Kidney (tissue), 13 donors: ENCODE measurements at regions not wholly inside any gene's neighbourhood (a gene's known extent, or its start where the extent isn't known, plus 50 kb on each side); places are given as distances from the start of the nearest gene placed in this dataset.

Source experiments
- DNase-seq, 5 donors: peaks; one replicate each; pipeline ENCODE4 v3.0.0-alpha.2; 2013 to 2020
- FAIRE-seq: peaks from 2 replicates; lab custom pipeline; 2012; peaks lifted over from hg19 to GRCh38; lab: Jason Lieb, UNC
- H3K27ac ChIP-seq, 2 donors: one replicate each; pipeline ENCODE4 v1.7.0; 2013; ENCODE audit warnings: low read depth in 2 of 2, low read length in 2 of 2, inconsistent platforms in 1 of 2
- H3K27me3 ChIP-seq: one replicate; pipeline ENCODE4 v1.7.1; 2013; ENCODE audit warnings: low read length, inconsistent platforms; ENCODE audit not compliant: control insufficient read depth, insufficient read depth
- H3K36me3 ChIP-seq, 3 donors: one replicate each; pipeline versions ENCODE4 v1.7.0 to v1.7.1; 2013; ENCODE audit warnings: low read length in 3 of 3, control low read depth in 1 of 3, inconsistent platforms in 1 of 3; ENCODE audit not compliant: insufficient read depth in 3 of 3, control insufficient read depth in 2 of 3
- H3K4me1 ChIP-seq, 3 donors: one replicate each; pipeline versions ENCODE4 v1.7.0 to v1.7.1; 2013; ENCODE audit warnings: low read length in 3 of 3, inconsistent platforms in 1 of 3, low read depth in 1 of 3; ENCODE audit not compliant: control insufficient read depth in 2 of 3, insufficient read depth in 2 of 3
- H3K4me3 ChIP-seq, 3 donors: one replicate each; pipeline versions ENCODE4 v1.7.0 to v1.8.1; 2013; ENCODE audit warnings: low read length in 3 of 3, control low read depth in 1 of 3, inconsistent platforms in 1 of 3
- H3K9ac ChIP-seq, 3 donors: one replicate each; pipeline versions ENCODE4 v1.7.0 to v1.7.1; 2013; ENCODE audit warnings: low read length in 3 of 3, control low read depth in 1 of 3, inconsistent platforms in 1 of 3
- H3K9me3 ChIP-seq, 3 donors: one replicate each; pipeline versions ENCODE4 v1.7.0 to v1.7.1; 2013; ENCODE audit warnings: low read length in 3 of 3, control low read depth in 1 of 3, inconsistent platforms in 1 of 3; ENCODE audit not compliant: control insufficient read depth in 2 of 3, insufficient read depth in 1 of 3
- intact Hi-C: fragments of 100-400 bp; cut with DNase I; formaldehyde crosslinking; loops from one replicate; pipeline ENCODE4 v1.11.1; 2022
- TF ChIP-seq, protein P1 (sequence below): IDR thresholded peaks from 3 replicates; pipeline ENCODE4 v1.5.1; 2012; ENCODE audit warnings: mild to moderate bottlenecking, moderate library complexity, borderline replicate concordance; ENCODE audit not compliant: insufficient read depth; ENCODE audit errors: extremely low read depth
- donor health status: control.
- donor health status: control.
- donor health status: control.
- donor health status: control.
- donor health status: control.
- donor health status: DM: yes; HTN: yes; CAD: no.
- donor health status: Normal renal cell carcinoma (clear cell type).

DNA sequence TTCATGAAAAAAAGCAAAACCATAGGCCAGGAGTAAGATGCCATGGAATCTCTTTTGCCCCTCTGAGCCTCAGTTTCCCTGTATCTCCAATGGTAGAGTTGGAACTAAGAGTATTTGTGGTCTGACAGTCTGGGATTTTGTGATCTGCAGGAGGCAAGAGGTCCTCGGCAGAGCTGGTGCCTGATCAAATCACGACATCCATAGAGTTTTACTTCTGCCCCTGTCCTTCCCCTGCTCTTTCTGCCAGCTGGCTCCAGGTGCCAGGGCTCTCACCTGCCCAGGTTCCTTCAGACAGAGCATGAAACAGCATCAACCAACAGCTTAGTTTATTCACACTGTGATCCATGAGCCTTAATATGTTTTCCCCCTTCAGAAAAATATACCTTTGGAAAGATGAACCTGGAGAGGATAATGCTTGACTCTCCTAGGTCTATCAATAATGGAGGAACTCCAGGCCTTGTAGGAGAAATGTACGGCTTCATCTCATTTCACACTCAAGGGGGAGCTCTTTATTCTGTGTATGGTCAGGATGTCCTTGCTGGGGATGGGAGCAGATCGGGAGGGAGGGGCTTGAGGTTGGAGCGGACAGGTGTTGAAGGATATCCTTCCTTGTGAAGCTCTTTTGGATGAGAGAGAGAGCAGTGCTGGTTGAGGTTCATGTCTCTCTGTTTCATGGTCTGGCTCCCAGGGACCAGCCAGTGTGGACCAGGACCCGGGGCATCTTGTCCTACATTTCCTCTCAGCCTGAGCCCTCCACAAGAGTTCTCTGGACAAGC lies 309.9 kb downstream of the RPLP1 start:
- H3K9ac ChIP-seq, result no peak overlapping the region
- no peaks in the 10 kb centered on the region for H3K36me3 ChIP-seq
- intact Hi-C loops, result no loop called here
- peak in 2 of 5 donors; percentile 47 to 48 for DNase-seq
- no peaks in the 10 kb centered on the region for H3K27me3 ChIP-seq
- TF ChIP-seq, protein P1, sequence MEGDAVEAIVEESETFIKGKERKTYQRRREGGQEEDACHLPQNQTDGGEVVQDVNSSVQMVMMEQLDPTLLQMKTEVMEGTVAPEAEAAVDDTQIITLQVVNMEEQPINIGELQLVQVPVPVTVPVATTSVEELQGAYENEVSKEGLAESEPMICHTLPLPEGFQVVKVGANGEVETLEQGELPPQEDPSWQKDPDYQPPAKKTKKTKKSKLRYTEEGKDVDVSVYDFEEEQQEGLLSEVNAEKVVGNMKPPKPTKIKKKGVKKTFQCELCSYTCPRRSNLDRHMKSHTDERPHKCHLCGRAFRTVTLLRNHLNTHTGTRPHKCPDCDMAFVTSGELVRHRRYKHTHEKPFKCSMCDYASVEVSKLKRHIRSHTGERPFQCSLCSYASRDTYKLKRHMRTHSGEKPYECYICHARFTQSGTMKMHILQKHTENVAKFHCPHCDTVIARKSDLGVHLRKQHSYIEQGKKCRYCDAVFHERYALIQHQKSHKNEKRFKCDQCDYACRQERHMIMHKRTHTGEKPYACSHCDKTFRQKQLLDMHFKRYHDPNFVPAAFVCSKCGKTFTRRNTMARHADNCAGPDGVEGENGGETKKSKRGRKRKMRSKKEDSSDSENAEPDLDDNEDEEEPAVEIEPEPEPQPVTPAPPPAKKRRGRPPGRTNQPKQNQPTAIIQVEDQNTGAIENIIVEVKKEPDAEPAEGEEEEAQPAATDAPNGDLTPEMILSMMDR, result no peak
- no peak overlapping the region for H3K27ac ChIP-seq
- no peaks in the 10 kb centered on the region for H3K9me3 ChIP-seq
- H3K4me3 ChIP-seq, result no peak overlapping the region
- no peak for FAIRE-seq
- H3K4me1 ChIP-seq, result no peaks in the 10 kb centered on the region

DNA sequence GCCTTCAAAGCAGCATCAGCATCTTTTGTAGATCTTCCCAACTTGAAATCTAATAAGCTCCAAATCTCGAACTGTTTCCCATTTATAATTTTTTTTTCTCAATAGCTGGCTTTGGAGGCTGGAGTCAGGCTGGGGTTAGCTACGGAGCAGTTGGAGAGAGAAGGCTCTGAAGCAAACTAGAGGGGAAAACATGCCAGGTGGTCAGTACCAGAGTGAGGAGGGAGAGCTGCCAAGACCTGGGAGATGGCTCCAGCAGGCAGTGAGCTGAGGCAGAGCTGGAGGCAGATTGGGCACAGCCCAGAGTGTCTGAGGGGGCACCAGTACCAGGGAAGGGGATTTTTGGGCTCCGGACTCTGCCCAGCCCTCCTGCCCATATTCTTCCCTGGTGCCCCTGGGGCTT lies 311.2 kb downstream of the RPLP1 start:
- FAIRE-seq (no peak), DNase-seq (no peak)
- TF ChIP-seq, protein P1, result no peak
- Histone ChIP-seq H3K36me3 (no peaks in the 10 kb centered on the region), H3K27me3 (no peaks in the 10 kb centered on the region), H3K27ac (no peak overlapping the region), H3K4me1 (no peaks in the 10 kb centered on the region), H3K4me3 (no peak overlapping the region), H3K9me3 (no peaks in the 10 kb centered on the region), H3K9ac (no peak overlapping the region)
- intact Hi-C loops, result no loop called here

DNA sequence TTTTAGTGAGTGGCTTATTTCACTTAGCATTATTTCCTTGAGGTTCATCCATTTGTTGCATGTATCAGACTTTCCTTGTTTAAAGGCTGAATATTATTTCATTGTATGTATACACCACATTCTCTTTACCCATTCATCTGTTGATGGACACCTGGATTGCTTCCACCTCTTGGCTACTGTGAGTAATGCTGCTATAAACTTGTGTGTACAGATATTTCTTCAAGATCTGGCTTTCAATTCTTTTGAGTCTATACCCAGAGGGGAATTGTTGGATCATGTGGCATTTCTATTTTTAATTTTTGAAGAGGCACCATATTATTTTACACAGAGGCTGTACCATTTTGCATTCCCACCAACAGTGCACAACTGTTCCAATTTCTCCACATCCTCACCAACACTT lies 313.5 kb downstream of the RPLP1 start:
- H3K9me3 ChIP-seq, result no peaks in the 10 kb centered on the region
- H3K27ac ChIP-seq, result no peak overlapping the region
- H3K4me3 ChIP-seq, result no peak overlapping the region
- H3K27me3 ChIP-seq, result no peaks in the 10 kb centered on the region
- DNase-seq (no peak), FAIRE-seq (no peak)
- H3K9ac ChIP-seq, result no peak overlapping the region
- H3K36me3 ChIP-seq, result no peaks in the 10 kb centered on the region
- intact Hi-C loops, result no loop called here
- TF ChIP-seq, protein P1, result no peak
- H3K4me1 ChIP-seq, result no peaks in the 10 kb centered on the region
